Dedifferentiated amniotic fluid mesenchymal stem cell (primary cell): ENCODE measurements at regions not wholly inside any gene's neighbourhood (a gene's known extent, or its start where the extent isn't known, plus 50 kb on each side); places are given as distances from the start of the nearest gene placed in this dataset.

Experiments
- DNase-seq: peaks from one replicate; pipeline ENCODE4 v3.0.0-alpha.2; 2016; ENCODE audit errors: extremely low spot score

DNA sequence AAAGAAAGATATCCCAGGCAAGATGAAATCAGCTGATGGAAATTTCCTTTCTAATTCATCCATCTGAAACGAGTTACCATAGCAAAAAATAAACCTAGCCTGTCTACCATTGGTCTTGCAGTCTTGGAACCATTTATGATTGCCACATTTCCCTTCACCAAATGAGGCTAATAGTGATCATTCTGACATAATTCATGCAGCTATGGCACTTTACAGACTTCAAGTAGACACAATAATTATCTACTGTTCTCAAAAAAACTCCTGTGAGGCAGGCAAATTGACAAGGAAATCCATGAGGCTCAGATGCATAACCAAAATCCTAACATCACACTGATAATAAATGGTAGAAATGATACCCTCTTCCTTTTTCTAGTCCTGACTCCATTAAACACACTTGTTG lies 1669.7 kb upstream of the LRRTM1 start:
- DNase-seq, result no peak

DNA sequence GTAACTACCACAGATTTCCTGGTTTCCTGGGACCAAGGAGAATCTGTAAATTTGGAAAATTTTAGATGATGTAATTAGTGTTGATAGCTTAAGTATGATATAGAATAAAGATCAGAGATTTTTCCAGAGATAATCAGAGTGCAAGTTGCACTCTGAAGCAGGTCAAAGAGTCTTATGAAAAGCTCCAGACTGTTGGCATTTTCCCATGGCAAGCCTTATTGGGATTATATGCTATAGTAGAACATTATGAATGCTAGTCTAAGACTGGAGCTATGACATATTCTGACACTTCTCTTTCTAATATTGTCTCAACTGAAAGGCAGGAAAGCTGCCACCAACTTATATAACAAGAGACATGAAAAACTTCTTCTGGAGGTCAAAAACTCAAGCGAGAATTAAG lies 1638.3 kb upstream of the LRRTM1 start:
- no peak for DNase-seq

DNA sequence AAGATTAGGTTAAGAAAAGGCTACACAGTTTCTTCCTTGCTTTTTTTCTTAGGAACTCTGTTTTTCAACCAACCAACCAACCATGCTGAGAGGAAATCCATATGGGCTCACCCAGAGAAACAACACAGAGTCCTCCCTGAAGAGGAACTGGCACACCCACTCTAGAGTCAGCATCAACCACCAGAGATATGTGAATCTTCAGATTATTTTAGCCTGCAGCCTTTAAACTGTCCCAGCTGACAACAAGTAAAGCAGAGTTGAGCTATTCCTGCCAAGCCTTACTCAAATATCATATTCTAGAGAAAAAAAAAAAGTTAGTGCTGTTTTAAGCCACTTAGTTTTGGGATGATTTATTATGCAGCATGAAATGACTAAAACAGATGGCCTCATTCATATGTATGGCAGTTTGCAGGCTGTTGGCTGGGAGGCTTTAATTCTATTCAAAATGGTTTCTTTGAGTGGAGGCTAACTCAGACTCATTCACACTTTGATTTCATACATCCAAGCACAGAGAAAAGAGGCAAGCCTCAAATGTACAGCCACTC lies 1637.7 kb upstream of the LRRTM1 start:
- DNase-seq, result no peak

GRCh38 chr2:81940266-81940955 lies 1635.9 kb upstream of the LRRTM1 start:
- DNase-seq, result no peak

DNA sequence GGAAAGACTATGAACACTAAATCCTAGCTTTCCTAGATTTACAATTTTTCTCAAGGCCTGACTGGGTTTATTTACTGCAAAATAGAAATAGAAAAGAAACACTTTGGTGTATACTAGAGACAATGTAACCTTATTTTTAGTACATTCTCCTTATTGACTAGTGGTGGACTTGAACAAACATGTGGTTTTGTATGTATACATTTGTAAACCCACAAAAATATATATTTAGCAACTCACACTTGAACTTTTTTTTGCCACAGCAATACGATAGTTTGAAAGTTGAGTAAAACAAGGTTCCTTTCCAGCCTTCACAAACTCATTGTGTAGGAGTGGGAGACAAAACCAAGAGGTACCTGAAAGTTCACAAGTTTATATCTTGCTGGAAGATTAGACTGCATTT lies 1633.4 kb upstream of the LRRTM1 start:
- no peak for DNase-seq

- no peak for DNase-seq
Observed at GRCh38 chr2:81903534-81903933, 1599.0 kb upstream of the LRRTM1 start.

DNA sequence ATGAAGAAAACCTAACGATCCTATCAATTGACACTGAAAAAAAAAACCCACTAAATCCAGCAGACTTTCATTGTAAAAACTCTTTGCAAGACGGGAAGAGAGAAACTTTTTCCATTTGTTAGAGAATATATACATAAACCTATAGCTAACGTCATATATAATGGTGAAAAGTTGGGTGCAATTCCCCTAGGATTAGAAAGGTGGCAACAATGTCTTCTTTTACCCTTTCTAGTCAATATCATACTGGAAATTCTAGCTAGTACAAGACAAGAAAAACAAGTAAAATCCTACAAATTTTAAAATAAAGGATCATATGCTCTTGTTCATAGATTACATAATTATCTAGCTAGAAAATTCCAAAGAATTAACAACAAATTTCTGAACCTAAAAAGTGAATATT lies 1596.5 kb upstream of the LRRTM1 start:
- DNase-seq, result no peak

- DNase-seq, result no peak
Observed at GRCh38 chr2:81895620-81896250, 1591.2 kb upstream of the LRRTM1 start.

- DNase-seq, result no peak
Observed at GRCh38 chr2:81894451-81894990, 1590.0 kb upstream of the LRRTM1 start.

DNA sequence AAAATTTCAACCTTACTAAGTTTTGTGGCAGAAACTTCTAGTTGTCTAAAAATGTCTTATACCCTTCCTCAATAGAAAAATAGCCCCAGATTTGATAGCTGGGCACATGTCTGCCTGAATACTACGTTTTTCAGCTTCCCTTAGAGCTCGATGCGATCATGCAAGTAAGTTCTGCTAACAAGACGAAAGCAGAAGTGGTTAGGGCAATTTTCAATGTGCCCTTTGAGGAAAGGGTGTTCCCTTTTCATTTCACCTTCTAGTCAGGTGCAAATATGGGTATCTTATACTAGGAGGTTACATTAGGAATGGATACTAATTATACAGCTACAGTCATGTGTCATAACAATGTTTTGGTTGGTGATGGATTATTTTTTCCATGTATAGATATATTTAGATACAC lies 1572.1 kb upstream of the LRRTM1 start:
- DNase-seq, result no peak

DNA sequence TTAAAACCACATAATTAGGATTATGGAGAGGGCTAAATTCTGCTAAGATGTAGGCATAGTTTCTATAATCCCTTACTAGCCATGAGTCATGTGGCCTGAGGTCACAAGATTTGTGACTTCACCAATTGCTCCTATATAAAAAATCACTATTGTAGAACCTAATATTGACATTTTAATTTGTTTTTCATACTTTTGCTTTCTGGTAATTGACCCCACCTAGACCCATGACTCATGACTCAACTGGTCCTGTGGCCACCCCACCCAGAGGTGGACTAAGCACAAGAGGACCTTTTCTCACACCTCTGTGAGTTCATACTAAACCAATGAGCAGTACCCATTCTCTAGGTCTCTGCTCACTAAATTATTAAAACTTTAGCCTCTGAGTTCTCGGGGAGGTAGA lies 1567.5 kb upstream of the LRRTM1 start:
- no peak for DNase-seq

GRCh38 chr2:81870119-81870518 lies 1565.6 kb upstream of the LRRTM1 start:
- no peak for DNase-seq

- DNase-seq, result no peak
Observed at GRCh38 chr2:81858998-81859397, 1554.4 kb upstream of the LRRTM1 start.

DNA sequence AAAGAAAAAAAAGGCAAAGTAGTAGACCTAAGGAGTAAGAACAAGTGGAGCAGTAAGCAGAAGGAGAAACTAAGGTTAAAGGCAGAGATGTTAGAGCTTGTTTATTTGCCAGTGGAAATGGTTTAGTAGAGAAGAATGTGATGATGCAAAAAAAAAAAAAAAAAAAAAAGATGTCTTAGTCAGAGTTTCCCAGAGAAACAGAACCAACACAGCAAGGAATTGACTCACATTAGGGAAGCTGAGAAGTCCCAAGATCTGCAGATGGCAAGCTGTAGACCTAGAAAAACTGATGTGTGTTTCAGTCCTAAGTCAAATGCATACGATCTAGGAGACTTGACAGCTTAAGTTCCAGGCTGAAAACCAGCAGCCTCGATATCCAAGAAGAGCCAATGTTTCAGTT lies 1548.8 kb upstream of the LRRTM1 start:
- no peak for DNase-seq

GRCh38 chr2:81852651-81853050 lies 1548.1 kb upstream of the LRRTM1 start:
- DNase-seq, result no peak

- no peak for DNase-seq
Observed at GRCh38 chr2:81839780-81840179, 1535.2 kb upstream of the LRRTM1 start.

DNA sequence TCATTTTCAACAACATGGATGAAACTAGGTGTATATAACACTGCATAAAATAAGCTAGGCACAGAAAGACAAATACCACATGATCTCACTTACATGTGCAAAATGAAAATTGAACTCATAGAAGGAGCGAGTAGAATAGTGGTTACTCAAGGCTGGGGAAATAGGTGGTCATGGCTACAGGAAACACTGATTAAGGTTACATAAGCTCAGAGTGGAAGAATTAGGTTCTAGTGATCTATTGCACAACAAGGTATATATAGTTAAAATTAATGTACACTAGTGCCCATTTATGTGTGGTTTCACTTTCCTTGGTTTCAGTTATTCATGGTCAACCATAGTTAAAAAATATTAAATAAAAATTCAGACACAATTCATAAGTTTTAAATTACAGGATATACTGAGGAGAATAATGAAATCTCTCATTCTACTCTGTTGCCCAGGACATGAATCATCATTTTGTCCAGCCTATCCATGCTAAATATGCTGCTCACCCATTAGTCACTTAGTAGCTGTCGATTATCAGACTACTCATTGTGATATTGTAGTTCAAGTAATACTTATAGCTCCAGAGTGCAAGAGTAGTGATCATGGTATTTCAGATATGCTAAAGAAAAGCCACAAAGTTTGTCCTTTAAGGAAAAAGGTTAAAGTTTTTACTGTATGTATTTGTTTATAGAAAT lies 1530.9 kb upstream of the LRRTM1 start:
- DNase-seq, result peak; percentile 9

GRCh38 chr2:81786811-81787210 lies 1482.3 kb upstream of the LRRTM1 start:
- no peak for DNase-seq

DNA sequence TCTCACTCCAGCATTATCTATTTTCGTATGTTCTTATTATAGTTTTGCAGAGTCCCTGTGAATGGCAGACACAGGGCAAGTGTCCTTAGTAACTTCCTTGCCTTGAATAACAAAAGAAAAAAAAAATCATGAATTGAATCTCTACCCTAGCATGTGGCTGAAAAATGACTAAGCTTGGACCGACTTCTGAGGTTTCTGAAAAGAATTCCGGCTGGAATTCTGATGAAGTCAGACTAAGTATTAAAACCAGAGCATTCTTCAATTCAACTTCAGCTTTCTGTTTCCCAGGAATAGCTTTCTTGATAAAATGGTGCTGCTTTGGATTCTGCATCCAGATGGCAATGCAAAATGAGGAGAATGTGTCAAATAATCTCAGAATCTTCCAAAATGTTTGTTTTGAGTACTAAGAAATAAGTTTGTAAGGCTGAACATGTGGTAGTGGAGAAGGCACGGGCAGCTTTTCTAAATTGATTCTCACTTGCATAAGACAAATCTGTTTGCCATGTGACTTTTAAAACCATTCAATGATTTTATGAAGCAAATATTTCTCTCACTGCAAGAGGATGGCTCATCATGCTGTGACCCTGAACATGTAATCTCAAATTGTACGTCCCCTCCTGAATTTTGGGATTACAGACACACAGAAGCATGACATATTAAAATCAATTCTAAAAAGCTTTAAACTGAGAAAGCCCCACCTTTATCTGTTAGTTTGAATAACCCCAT lies 1462.8 kb upstream of the LRRTM1 start:
- no peak for DNase-seq

DNA sequence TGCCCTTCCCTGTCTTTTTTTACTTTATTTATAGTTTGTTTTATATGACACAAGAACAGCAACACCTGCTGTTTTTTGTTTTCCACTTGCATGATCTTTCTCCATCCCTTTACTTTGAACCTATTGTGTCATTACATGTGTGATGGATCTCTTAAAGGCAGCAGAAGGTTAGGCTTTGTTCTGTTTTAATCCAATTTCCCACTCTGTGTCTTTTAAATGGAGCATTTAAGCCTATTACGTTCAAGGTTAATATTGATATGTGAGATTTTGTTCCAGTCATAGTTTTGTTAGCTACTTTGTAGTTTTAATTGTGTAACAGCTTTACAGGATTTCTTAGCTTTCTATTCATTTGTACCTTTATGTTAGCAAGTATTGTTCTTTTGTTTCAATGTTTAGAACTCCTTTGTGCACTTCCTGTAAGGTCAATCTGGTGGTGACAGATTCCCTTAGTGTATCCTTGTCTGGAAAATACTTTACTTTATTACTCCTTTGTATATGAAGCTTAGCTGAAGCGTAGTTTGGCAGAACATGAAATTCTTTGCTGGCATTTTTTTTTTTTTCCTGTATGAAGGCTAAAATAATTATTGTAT lies 1443.0 kb upstream of the LRRTM1 start:
- no peak for DNase-seq

DNA sequence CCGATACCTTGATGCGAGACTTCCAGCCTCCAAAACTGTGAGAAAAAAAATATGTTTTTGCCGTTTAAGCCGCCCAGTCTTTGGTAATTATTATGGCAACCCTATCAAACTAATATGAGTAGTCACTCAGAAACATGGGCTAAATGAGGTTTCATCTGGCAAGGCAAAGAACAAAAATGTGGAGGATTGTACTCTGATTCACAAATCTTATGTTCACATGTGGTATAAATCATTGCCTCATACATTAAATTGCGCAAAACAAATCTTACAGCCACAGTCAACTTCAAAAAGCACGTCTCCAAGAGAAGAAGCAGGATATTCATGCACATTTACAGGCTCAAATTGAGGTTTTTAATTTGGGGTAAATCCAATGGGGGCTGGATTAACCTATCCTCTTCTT lies 1435.4 kb upstream of the LRRTM1 start:
- no peak for DNase-seq

DNA sequence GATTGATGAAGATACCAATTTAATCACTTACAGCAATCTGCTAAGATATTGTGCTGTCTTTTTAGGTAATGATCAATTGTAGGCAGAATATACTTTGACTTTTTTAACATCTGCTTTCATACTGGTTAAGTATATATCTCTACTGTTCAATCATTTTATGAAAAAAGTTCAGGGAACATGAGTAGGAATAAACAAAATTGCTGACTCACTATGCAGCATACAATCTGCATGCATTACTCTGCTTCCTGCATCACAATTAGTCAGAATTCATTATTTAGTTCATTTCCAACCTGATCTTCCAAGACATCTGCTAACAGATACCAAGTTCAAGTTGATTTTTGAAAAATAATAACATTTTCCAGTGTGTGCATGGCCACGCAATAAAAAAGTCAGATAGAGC lies 1430.4 kb upstream of the LRRTM1 start:
- no peak for DNase-seq
